Endothelial cell (in vitro differentiated cells): ENCODE measurements at regions not wholly inside any gene's neighbourhood (a gene's known extent, or its start where the extent isn't known, plus 50 kb on each side); places are given as distances from the start of the nearest gene placed in this dataset.

Experiments
- DNase-seq: peaks from one replicate; pipeline ENCODE4 v3.0.0; 2021; ENCODE audit warnings: low spot score
- H3K27ac Mint-ChIP-seq: one replicate; pipeline ENCODE4 v1.8.0; 2021; ENCODE audit warnings: mixed read lengths, inconsistent platforms; ENCODE audit not compliant: unreplicated experiment
- H3K27me3 Mint-ChIP-seq: one replicate; pipeline ENCODE4 v1.8.0; 2021; ENCODE audit warnings: mild to moderate bottlenecking, moderate library complexity, mixed read lengths, inconsistent platforms; ENCODE audit not compliant: unreplicated experiment
- H3K36me3 Mint-ChIP-seq: one replicate; pipeline ENCODE4 v1.8.0; 2021; ENCODE audit warnings: mild to moderate bottlenecking, low read depth, mixed read lengths, inconsistent platforms; ENCODE audit not compliant: unreplicated experiment
- H3K4me1 Mint-ChIP-seq: one replicate; pipeline ENCODE4 v1.8.0; 2021; ENCODE audit warnings: mild to moderate bottlenecking, mixed read lengths, inconsistent platforms; ENCODE audit not compliant: unreplicated experiment
- H3K4me3 Mint-ChIP-seq: one replicate; pipeline ENCODE4 v1.8.0; 2021; ENCODE audit warnings: mild to moderate bottlenecking, mixed read lengths, inconsistent platforms; ENCODE audit not compliant: unreplicated experiment
- H3K9me3 Mint-ChIP-seq: one replicate; pipeline ENCODE4 v1.8.0; 2021; ENCODE audit warnings: mixed read lengths, inconsistent platforms; ENCODE audit not compliant: unreplicated experiment
- TF ChIP-seq, protein P1 (sequence below): fragments of 200-600 bp; sonication (generic); IDR thresholded peaks from one replicate; pipeline ENCODE4 v1.5.0; 2021; ENCODE audit warnings: antibody characterized with exemption; ENCODE audit not compliant: unreplicated experiment

- H3K9me3 Mint-ChIP-seq, result no peaks in the 10 kb centered on the region
- peaks cover 4% of the 10 kb centered on the region for H3K4me1 Mint-ChIP-seq
- H3K36me3 Mint-ChIP-seq, result no peaks in the 10 kb centered on the region
- DNase-seq, result no peak
- H3K4me3 Mint-ChIP-seq, result no peak overlapping the region
- H3K27ac Mint-ChIP-seq, result no peak overlapping the region
- TF ChIP-seq, protein P1, sequence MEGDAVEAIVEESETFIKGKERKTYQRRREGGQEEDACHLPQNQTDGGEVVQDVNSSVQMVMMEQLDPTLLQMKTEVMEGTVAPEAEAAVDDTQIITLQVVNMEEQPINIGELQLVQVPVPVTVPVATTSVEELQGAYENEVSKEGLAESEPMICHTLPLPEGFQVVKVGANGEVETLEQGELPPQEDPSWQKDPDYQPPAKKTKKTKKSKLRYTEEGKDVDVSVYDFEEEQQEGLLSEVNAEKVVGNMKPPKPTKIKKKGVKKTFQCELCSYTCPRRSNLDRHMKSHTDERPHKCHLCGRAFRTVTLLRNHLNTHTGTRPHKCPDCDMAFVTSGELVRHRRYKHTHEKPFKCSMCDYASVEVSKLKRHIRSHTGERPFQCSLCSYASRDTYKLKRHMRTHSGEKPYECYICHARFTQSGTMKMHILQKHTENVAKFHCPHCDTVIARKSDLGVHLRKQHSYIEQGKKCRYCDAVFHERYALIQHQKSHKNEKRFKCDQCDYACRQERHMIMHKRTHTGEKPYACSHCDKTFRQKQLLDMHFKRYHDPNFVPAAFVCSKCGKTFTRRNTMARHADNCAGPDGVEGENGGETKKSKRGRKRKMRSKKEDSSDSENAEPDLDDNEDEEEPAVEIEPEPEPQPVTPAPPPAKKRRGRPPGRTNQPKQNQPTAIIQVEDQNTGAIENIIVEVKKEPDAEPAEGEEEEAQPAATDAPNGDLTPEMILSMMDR, result no peak
- peaks cover 2% of the 10 kb centered on the region for H3K27me3 Mint-ChIP-seq
Measured at GRCh38 chr20:4083098-4083865, 65.3 kb upstream of the SMOX start.

- Mint-ChIP-seq H3K4me3 (no peak overlapping the region), H3K27me3 (peaks cover 2% of the 10 kb centered on the region), H3K4me1 (peaks cover 4% of the 10 kb centered on the region), H3K27ac (no peak overlapping the region), H3K36me3 (no peaks in the 10 kb centered on the region), H3K9me3 (no peaks in the 10 kb centered on the region)
- TF ChIP-seq, protein P1, result no peak
- DNase-seq, result peak; percentile 18
Measured at GRCh38 chr20:4082406-4083097, 66.1 kb upstream of the SMOX start.

- TF ChIP-seq, protein P1, result no peak
- H3K27ac Mint-ChIP-seq, result no peak overlapping the region
- H3K9me3 Mint-ChIP-seq, result no peaks in the 10 kb centered on the region
- no peak overlapping the region for H3K4me3 Mint-ChIP-seq
- no peaks in the 10 kb centered on the region for H3K36me3 Mint-ChIP-seq
- H3K4me1 Mint-ChIP-seq, result peaks cover 4% of the 10 kb centered on the region
- DNase-seq, result no peak
- peaks cover 2% of the 10 kb centered on the region for H3K27me3 Mint-ChIP-seq
Measured at GRCh38 chr20:4081421-4081820, 66.1 kb upstream of the RNF24 start.

DNA sequence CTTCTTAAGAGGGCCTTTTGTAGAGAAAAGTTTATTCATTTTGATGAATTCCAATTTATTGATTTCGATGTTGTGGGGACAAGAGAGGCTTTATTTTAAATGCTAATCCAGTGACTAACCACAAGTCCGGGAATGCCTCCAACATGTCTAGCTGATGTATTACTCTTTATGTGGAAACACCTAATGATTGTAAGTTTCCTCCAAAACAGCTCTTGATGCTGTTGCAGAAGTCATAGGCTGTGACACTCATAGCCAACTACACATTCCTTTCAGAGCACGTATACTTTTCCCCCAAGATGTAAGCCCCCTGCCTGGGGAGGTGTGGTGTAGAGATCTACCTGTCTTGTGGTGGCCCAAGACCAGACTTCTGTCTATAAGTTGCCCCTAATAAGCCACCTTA, 61.3 kb upstream of the RNF24 start:
- DNase-seq, result no peak
- H3K4me1 Mint-ChIP-seq, result peaks cover 2% of the 10 kb centered on the region
- TF ChIP-seq, protein P1, result no peak
- H3K27ac Mint-ChIP-seq, result no peak overlapping the region
- H3K9me3 Mint-ChIP-seq, result no peaks in the 10 kb centered on the region
- H3K27me3 Mint-ChIP-seq, result peaks cover 2% of the 10 kb centered on the region
- H3K36me3 Mint-ChIP-seq, result no peaks in the 10 kb centered on the region
- no peak overlapping the region for H3K4me3 Mint-ChIP-seq

DNA sequence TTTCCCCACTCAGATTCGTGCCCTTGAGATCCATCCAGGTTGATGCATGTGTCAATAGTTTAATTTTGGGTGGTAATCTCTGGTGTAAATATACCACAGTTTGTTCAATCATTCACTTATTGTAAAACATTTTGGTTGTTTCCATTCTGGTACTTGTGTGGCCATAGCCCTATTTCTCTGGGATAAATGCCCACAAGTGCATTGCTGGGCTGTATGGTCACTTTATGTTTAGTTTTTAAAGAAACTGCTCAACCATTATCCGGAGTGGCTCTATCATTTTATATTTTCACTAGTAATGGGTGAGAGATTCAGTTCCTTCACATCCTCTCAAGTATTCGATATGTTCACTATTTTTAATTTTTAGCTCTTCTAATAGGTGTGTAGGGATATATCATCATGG, 60.7 kb upstream of the RNF24 start:
- Mint-ChIP-seq H3K4me1 (peaks cover 2% of the 10 kb centered on the region), H3K36me3 (no peaks in the 10 kb centered on the region), H3K27ac (no peak overlapping the region), H3K27me3 (peaks cover 2% of the 10 kb centered on the region), H3K4me3 (no peak overlapping the region), H3K9me3 (no peaks in the 10 kb centered on the region)
- TF ChIP-seq, protein P1, result no peak
- no peak for DNase-seq
